Astrocyte of the spinal cord (primary cell): ENCODE measurements at regions not wholly inside any gene's neighbourhood (a gene's known extent, or its start where the extent isn't known, plus 50 kb on each side); places are given as distances from the start of the nearest gene placed in this dataset.

ENCODE experiments used
- DNase-seq: peaks from one replicate; pipeline ENCODE4 v3.0.0; 2011; ENCODE audit warnings: low read depth, low spot score
- H3K4me3 ChIP-seq: 2 replicates; pipeline ENCODE4 v1.5.1; 2011; ENCODE audit warnings: low read depth, mild to moderate bottlenecking, low read length, moderate library complexity
- CTCF ChIP-seq: IDR thresholded peaks from 2 replicates; pipeline ENCODE4 v1.5.1; 2012; ENCODE audit warnings: low read depth, mild to moderate bottlenecking, low read length, inconsistent platforms
- in situ Hi-C: cut with HindIII; loops from 2 replicates; pipeline ENCODE4 v1.10.0; 2017; ENCODE audit warnings: low sequenced_read_pairs

- in situ Hi-C loops, result no loop called here
- H3K4me3 ChIP-seq, result no peak overlapping the region
- no peak for DNase-seq
- TF ChIP-seq CTCF, result no peak
These were observed 208.4 kb downstream of the CSNK1G3 start for GRCh38 chr5:123720339-123720738.

GRCh38 chr5:123719004-123719403, 207.0 kb downstream of the CSNK1G3 start:
- H3K4me3 ChIP-seq, result no peak overlapping the region
- no peak for TF ChIP-seq CTCF
- in situ Hi-C loops, result no loop called here
- no peak for DNase-seq

GRCh38 chr5:123718238-123718637, 206.3 kb downstream of the CSNK1G3 start:
- no peak for DNase-seq
- no peak for TF ChIP-seq CTCF
- in situ Hi-C loops, result no loop called here
- H3K4me3 ChIP-seq, result no peak overlapping the region

GRCh38 chr5:123717139-123717538, 205.2 kb downstream of the CSNK1G3 start:
- DNase-seq, result peak; percentile 85
- TF ChIP-seq CTCF, result no peak
- no peak overlapping the region for H3K4me3 ChIP-seq
- in situ Hi-C loops, result no loop called here

- TF ChIP-seq CTCF, result no peak
- no peak for DNase-seq
- in situ Hi-C loops, result no loop called here
- no peak overlapping the region for H3K4me3 ChIP-seq
These were observed 198.1 kb downstream of the CSNK1G3 start for GRCh38 chr5:123710031-123710430.

- DNase-seq, result no peak
- in situ Hi-C loops, result no loop called here
- TF ChIP-seq CTCF, result no peak
- no peak overlapping the region for H3K4me3 ChIP-seq
These were observed 197.4 kb downstream of the CSNK1G3 start for GRCh38 chr5:123709422-123709821.
